BLaER1 treated with 17β-estradiol and CSF1 and Interleukin-3, amounts not matched to agents 10 nM and 100 nM (cell line): ENCODE measurements at regions not wholly inside any gene's neighbourhood (a gene's known extent, or its start where the extent isn't known, plus 50 kb on each side); places are given as distances from the start of the nearest gene placed in this dataset.

ENCODE experiments used
- H3K27ac ChIP-seq, 11 experiments: shearing (Covaris generic); formaldehyde crosslinking; 2 replicates each; pipeline ENCODE4 v1.8.1; 2022
- H3K27me3 ChIP-seq, 11 experiments: shearing (Covaris generic); formaldehyde crosslinking; 2 replicates each; pipeline ENCODE4 v1.8.1; 2022
- H3K36me3 ChIP-seq, 11 experiments: shearing (Covaris generic); formaldehyde crosslinking; 2 replicates each; pipeline ENCODE4 v1.8.1; 2022
- H3K4me1 ChIP-seq, 10 experiments: shearing (Covaris generic); formaldehyde crosslinking; 2 replicates each; pipeline ENCODE4 v1.8.1; 2022
- H3K4me2 ChIP-seq, 11 experiments: shearing (Covaris generic); formaldehyde crosslinking; 2 replicates each; pipeline ENCODE4 v1.8.1; 2022
- H3K4me3 ChIP-seq, 10 experiments: shearing (Covaris generic); formaldehyde crosslinking; 2 replicates each; pipeline ENCODE4 v1.8.1; 2022
- H3K9ac ChIP-seq, 11 experiments: shearing (Covaris generic); formaldehyde crosslinking; 2 replicates each; pipeline ENCODE4 v1.8.1; 2022
- H3K9me3 ChIP-seq, 11 experiments: shearing (Covaris generic); formaldehyde crosslinking; replicated peaks in 1 of 11; 2 replicates each; pipeline ENCODE4 v1.8.1; 2022
- H4K20me1 ChIP-seq, 11 experiments: shearing (Covaris generic); formaldehyde crosslinking; 2 replicates each; pipeline ENCODE4 v1.8.1; 2022
- Cebpa-rat ChIP-seq, 11 experiments: shearing (Covaris generic); IDR thresholded peaks; 2 replicates each; pipeline ENCODE4 v1.8.1; 2022

DNA sequence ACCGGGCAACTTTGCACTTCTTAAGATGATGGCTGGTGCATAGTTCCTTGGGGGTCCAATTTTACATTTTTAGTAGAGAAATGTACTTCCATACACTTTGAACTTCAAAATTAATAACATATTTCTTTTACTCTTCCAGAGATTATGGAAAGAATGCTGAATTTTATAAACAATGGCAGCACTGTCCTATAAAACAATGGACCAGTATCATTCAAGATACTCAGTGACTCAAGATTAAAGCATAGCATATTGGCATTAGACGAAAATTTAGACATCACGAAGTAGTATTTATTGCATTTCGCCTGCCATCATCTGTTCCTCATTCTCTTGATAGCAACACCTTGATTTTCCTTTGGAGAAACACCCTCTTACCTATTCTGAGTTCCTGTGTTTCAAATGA is 118.3 kb upstream of the ATF7IP start:
- Histone ChIP-seq H3K9ac (no peak overlapping the region), H3K4me3 (no peak overlapping the region), H3K9me3 (peaks cover 20 to 68% (median 56%) of the 10 kb centered on the region in 11 experiments), H4K20me1 (no peaks in the 10 kb centered on the region), H3K27me3 (no peaks in the 10 kb centered on the region), H3K27ac (no peak overlapping the region), H3K4me2 (0 out of 22 replicates have a peak overlapping the region, but pooled peaks of 2 of the 11 experiments have one; percentile 21 to 58), H3K36me3 (peaks cover 0 to 6% (median 0%) of the 10 kb centered on the region in 11 experiments; a peak in 1 of 22 replicates), H3K4me1 (peaks cover 16 to 66% (median 41%) of the 10 kb centered on the region in 10 experiments; a peak in 17 of 20 replicates)
- no peak for TF ChIP-seq Cebpa-rat (IDR thresholded peaks at IDR 0.05)

DNA sequence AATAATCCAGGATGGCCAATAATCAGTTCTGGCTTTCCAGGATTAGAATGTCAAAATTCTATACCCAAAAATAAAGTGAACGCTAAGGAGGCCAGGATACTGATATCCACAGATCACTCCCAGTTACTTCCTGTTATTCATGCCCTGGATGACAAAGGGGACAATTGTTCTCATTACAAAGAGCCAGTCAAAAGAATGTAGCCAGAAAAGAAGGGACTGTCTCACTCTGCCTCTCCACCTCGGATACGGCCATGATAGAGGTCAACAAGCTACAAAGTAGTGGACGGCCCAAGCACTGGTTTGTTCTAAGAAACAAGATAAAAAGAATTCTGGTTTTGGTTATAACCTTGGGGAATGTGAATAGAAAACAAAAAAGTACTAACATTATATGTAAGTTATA is 116.1 kb upstream of the ATF7IP start:
- Histone ChIP-seq H3K4me2 (peak overlapping the region in 4 of 11 experiments; percentile 2 to 23 (median 8); a peak in 3 of 22 replicates), H4K20me1 (no peaks in the 10 kb centered on the region)

DNA sequence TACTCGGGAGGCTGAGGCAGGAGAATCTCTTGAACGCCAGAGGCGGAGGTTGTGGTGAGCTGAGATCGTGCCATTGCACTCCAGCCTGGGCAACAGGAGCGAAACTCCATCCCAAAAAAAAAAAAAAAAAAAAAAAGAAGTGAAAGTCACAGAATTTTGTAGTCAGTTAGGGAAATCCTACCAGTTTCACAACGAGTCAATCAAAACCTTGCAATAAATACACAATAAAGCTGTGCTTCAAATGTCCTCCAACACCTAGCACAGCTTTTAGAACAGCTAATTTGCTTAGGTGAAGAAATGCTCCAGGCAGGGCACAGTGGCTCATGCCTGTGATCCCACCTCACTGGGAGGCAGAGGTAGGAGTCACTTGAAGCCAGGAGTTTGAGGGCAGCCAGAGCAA is 112.8 kb upstream of the ATF7IP start:
- H3K9ac ChIP-seq, result peak overlapping the region in 5 of 11 experiments; percentile 19 to 59 (median 57); a peak in 8 of 22 replicates
- H3K36me3 ChIP-seq, result no peaks in the 10 kb centered on the region
- H4K20me1 ChIP-seq, result no peaks in the 10 kb centered on the region
- peak overlapping the region in 9 of 11 experiments; percentile 7 to 99 (median 69); a peak in 14 of 22 replicates for H3K27ac ChIP-seq
- no peak overlapping the region for H3K4me3 ChIP-seq
- no peak for TF ChIP-seq Cebpa-rat (IDR thresholded peaks at IDR 0.05)
- peaks cover 37 to 80% (median 61%) of the 10 kb centered on the region in 10 experiments for H3K4me1 ChIP-seq
- H3K4me2 ChIP-seq, result peak overlapping the region in 8 of 11 experiments; percentile 18 to 75 (median 63); a peak in 14 of 22 replicates
- H3K9me3 ChIP-seq, result peaks cover 0 to 45% (median 31%) of the 10 kb centered on the region in 11 experiments; a peak in 16 of 22 replicates
- H3K27me3 ChIP-seq, result no peaks in the 10 kb centered on the region

More for the DNA sequence above, 116.1 kb upstream of the ATF7IP start:
- H3K36me3 ChIP-seq, result no peaks in the 10 kb centered on the region
- no peaks in the 10 kb centered on the region for H3K27me3 ChIP-seq
- peaks cover 0 to 53% (median 38%) of the 10 kb centered on the region in 11 experiments; a peak in 18 of 22 replicates for H3K9me3 ChIP-seq
- TF ChIP-seq Cebpa-rat (IDR thresholded peaks at IDR 0.05), result no peak
- no peak overlapping the region for H3K9ac ChIP-seq
- H3K4me3 ChIP-seq, result no peak overlapping the region
- H3K4me1 ChIP-seq, result peaks cover 18 to 80% (median 55%) of the 10 kb centered on the region in 10 experiments; a peak in 18 of 20 replicates
- H3K27ac ChIP-seq, result peak overlapping the region in 6 of 11 experiments; percentile 19 to 57 (median 34); a peak in 9 of 22 replicates

DNA sequence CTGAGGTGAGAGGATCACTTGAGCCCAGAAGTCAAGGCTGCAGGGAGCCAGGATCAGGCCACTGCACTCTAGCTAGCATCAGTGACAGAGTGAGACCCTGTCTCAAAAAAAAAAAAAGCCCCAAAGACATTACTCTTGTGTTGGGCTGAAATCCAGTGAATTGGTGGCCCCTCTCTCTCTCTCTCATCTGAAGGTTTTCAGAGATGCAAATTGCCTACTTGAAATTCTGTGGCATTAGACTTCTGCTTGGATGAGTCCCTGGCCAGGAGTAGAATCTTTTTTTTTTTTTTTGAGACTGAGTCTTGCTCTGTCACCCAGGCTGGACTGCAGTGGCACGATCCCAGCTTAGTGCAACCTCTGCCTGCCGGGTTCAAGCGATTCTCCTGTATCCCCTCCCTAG is 112.0 kb upstream of the ATF7IP start:
- peak overlapping the region in 5 of 11 experiments; percentile 62 to 75 (median 64); a peak in 9 of 22 replicates for H3K4me2 ChIP-seq
- no peak overlapping the region for H3K4me3 ChIP-seq
- no peak overlapping the region; a peak in 2 of 22 replicates for H3K9ac ChIP-seq
- peaks cover 0 to 45% (median 33%) of the 10 kb centered on the region in 11 experiments; a peak in 18 of 22 replicates for H3K9me3 ChIP-seq
- H3K36me3 ChIP-seq, result no peaks in the 10 kb centered on the region; a peak in 1 of 22 replicates
- TF ChIP-seq Cebpa-rat (IDR thresholded peaks at IDR 0.05), result no peak
- H3K27ac ChIP-seq, result peak overlapping the region in 6 of 11 experiments; percentile 51 to 99 (median 84); a peak in 11 of 22 replicates
- H4K20me1 ChIP-seq, result no peaks in the 10 kb centered on the region
- no peaks in the 10 kb centered on the region for H3K27me3 ChIP-seq
- H3K4me1 ChIP-seq, result peaks cover 45 to 87% (median 67%) of the 10 kb centered on the region in 10 experiments

- H3K9me3 ChIP-seq, result peaks cover 9 to 52% (median 43%) of the 10 kb centered on the region in 11 experiments
- peaks cover 48 to 89% (median 74%) of the 10 kb centered on the region in 10 experiments for H3K4me1 ChIP-seq
- H3K4me3 ChIP-seq, result no peak overlapping the region
- H3K27ac ChIP-seq, result peak overlapping the region; percentile 94 to 99 (median 96); a peak in 21 of 22 replicates
- peak overlapping the region in 8 of 11 experiments; percentile 78 to 88 (median 83); a peak in 13 of 22 replicates for H3K9ac ChIP-seq
- peak overlapping the region; percentile 51 to 89 (median 71) for H3K4me2 ChIP-seq
- TF ChIP-seq Cebpa-rat (IDR thresholded peaks at IDR 0.05), result no peak
- peaks cover 0 to 5% (median 0%) of the 10 kb centered on the region in 11 experiments; a peak in 3 of 22 replicates for H3K36me3 ChIP-seq
- no peaks in the 10 kb centered on the region for H4K20me1 ChIP-seq
- H3K27me3 ChIP-seq, result no peaks in the 10 kb centered on the region
Observed at GRCh38 chr12:14254781-14255180, 110.7 kb upstream of the ATF7IP start.

DNA sequence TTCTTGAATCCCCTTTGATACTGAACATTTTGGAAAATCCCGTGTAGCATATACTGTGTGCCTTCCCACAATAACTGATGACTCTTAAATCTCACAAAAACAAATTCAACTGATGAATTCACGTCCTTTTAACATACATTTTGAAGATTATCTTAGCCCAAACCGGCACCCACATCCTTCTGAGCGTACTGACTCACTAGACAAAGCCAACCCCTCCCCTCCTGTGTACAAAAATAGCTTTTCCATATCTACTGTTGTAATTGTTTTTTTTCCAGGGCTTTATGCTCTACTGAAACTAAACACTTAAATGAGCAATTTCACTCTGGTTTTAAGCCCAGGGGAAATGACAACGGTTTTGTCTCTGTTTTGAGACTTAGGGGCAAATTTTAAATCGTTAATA is 109.4 kb upstream of the ATF7IP start:
- Histone ChIP-seq H3K4me1 (peaks cover 56 to 96% (median 85%) of the 10 kb centered on the region in 10 experiments), H3K9ac (peak overlapping the region; percentile 77 to 88 (median 83)), H3K27me3 (no peaks in the 10 kb centered on the region), H3K4me2 (peak overlapping the region; percentile 51 to 89 (median 71)), H3K9me3 (peaks cover 19 to 55% (median 44%) of the 10 kb centered on the region in 11 experiments; a peak in 21 of 22 replicates), H3K27ac (peak overlapping the region; percentile 94 to 99 (median 96)), H3K4me3 (peak overlapping the region in 5 of 10 experiments; percentile 9 to 45 (median 27); a peak in 4 of 20 replicates), H4K20me1 (no peaks in the 10 kb centered on the region), H3K36me3 (peaks cover 0 to 10% (median 0%) of the 10 kb centered on the region in 11 experiments; a peak in 3 of 22 replicates)
- no peak for TF ChIP-seq Cebpa-rat (IDR thresholded peaks at IDR 0.05)

GRCh38 chr12:14256555-14257169 is 108.8 kb upstream of the ATF7IP start:
- Histone ChIP-seq H3K36me3 (peaks cover 0 to 10% (median 0%) of the 10 kb centered on the region in 11 experiments; a peak in 3 of 22 replicates), H3K27me3 (no peaks in the 10 kb centered on the region), H3K27ac (peak overlapping the region; percentile 94 to 99 (median 96)), H3K4me3 (peak overlapping the region in 6 of 10 experiments; percentile 1 to 45 (median 16); a peak in 6 of 20 replicates), H3K4me2 (peak overlapping the region; percentile 51 to 89 (median 71)), H4K20me1 (no peaks in the 10 kb centered on the region), H3K9me3 (peaks cover 23 to 61% (median 46%) of the 10 kb centered on the region in 11 experiments; a peak in 21 of 22 replicates), H3K9ac (peak overlapping the region; percentile 77 to 88 (median 83)), H3K4me1 (peaks cover 52 to 96% (median 82%) of the 10 kb centered on the region in 10 experiments)
- peak in 4 of 11 experiments; percentile 10 to 86 (median 62); a peak in 5 of 22 replicates for TF ChIP-seq Cebpa-rat (IDR thresholded peaks at IDR 0.05)

DNA sequence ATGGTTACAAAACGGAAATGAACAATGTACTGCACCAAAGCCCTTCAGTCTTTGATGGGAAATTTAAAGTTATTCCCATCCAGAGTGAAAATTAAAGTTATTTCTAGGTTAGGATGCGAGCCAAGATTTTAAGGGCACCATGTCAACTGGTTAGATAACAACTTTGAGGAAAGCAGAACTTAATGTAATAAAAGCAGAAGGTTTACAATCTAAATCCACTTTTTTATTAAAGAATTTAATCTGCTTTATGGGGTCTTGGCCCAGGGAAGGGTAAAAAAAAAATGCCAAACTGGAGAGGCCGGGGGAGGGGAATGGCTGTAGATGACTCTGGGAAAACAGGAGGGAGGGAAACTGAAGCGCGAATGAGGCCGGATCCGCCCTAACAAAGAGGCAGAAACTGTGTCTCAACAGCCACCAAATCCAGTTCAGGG is 108.2 kb upstream of the ATF7IP start:
- peaks cover 0 to 10% (median 0%) of the 10 kb centered on the region in 11 experiments; a peak in 3 of 22 replicates for H3K36me3 ChIP-seq
- H3K9me3 ChIP-seq, result peaks cover 23 to 61% (median 46%) of the 10 kb centered on the region in 11 experiments; a peak in 21 of 22 replicates
- no peaks in the 10 kb centered on the region for H3K27me3 ChIP-seq
- peak overlapping the region; percentile 77 to 88 (median 83) for H3K9ac ChIP-seq
- H3K27ac ChIP-seq, result peak overlapping the region; percentile 94 to 99 (median 96)
- H3K4me2 ChIP-seq, result peak overlapping the region; percentile 51 to 89 (median 71); a peak in 21 of 22 replicates
- peak overlapping the region in 5 of 10 experiments; percentile 1 to 32 (median 19); a peak in 5 of 20 replicates for H3K4me3 ChIP-seq
- no peaks in the 10 kb centered on the region for H4K20me1 ChIP-seq
- TF ChIP-seq Cebpa-rat (IDR thresholded peaks at IDR 0.05), result no peak
- peaks cover 52 to 96% (median 79%) of the 10 kb centered on the region in 10 experiments for H3K4me1 ChIP-seq
